H1 (cell line): ENCODE measurements at regions not wholly inside any gene's neighbourhood (a gene's known extent, or its start where the extent isn't known, plus 50 kb on each side); places are given as distances from the start of the nearest gene placed in this dataset.

Experiments
- BACH1 ChIP-seq: IDR thresholded peaks from 2 replicates; pipeline ENCODE4 v1.6.1; 2012; ENCODE audit warnings: low read length, improper control_type of control experiment
- BCL11A ChIP-seq, 2 experiments: IDR thresholded peaks; one replicate each; pipeline ENCODE4 v1.6.1; 2011; ENCODE audit warnings: low read depth in 2 of 2, low read length in 2 of 2, mild to moderate bottlenecking in 2 of 2
- CHD1 ChIP-seq: IDR thresholded peaks from 2 replicates; pipeline ENCODE4 v1.6.1; 2012; ENCODE audit warnings: low read depth, low read length, improper control_type of control experiment
- CTCF ChIP-seq, 3 experiments: IDR thresholded peaks; 1 replicate in 2 of 3; 2 replicates in 1 of 3; pipeline versions ENCODE4 v1.5.1 to v1.6.1; 2011; ENCODE audit warnings: low read length in 3 of 3, mild to moderate bottlenecking in 3 of 3, inconsistent platforms in 2 of 3, low read depth in 1 of 3, moderate library complexity in 1 of 3; ENCODE audit not compliant: insufficient read depth in 1 of 3; ENCODE audit errors: control extremely low read depth in 1 of 3
- HDAC6 ChIP-seq: IDR thresholded peaks from one replicate; pipeline ENCODE4 v1.7.1; 2012; ENCODE audit warnings: low read depth, mild to moderate bottlenecking, inconsistent platforms, low read length, moderate library complexity
- SP4 ChIP-seq: IDR thresholded peaks from 2 replicates; pipeline ENCODE4 v1.6.1; 2012; ENCODE audit warnings: low read length, inconsistent platforms
- TCF12 ChIP-seq: IDR thresholded peaks from 2 replicates; pipeline ENCODE4 v1.6.1; 2011; ENCODE audit warnings: low read depth, mild to moderate bottlenecking, low read length

GRCh38 chr6:105789935-105790334, 296.2 kb upstream of the PRDM1 start:
- TF ChIP-seq CHD1: no peak
- TF ChIP-seq HDAC6: no peak
- no peak for TF ChIP-seq CTCF (IDR thresholded peaks at IDR 0.05; ENCODE audit: control extremely low read depth in 1 of 3, insufficient read depth in 1 of 3, low read depth in 1 of 3, low read length in 3 of 3)
- no peak for TF ChIP-seq BCL11A (IDR thresholded peaks at IDR 0.05; ENCODE audit: low read depth in 2 of 2, low read length in 2 of 2)
- no peak for TF ChIP-seq TCF12
- no peak for TF ChIP-seq BACH1
- no peak for TF ChIP-seq SP4
